PC-3 (cell line): ENCODE measurements at regions not wholly inside any gene's neighbourhood (a gene's known extent, or its start where the extent isn't known, plus 50 kb on each side); places are given as distances from the start of the nearest gene placed in this dataset.
"Not testable (repeated sequence)": the region's sequence is repeated elsewhere in the genome, so short reads cannot be mapped to it uniquely, and the experiment has no call there.

Experiments
- ATAC-seq: fragments of 200-7000 bp; cut with Tn5 transposase; 2 replicates; pipeline ENCODE4 v1.9.1; 2020; ENCODE audit warnings: mild to moderate bottlenecking, moderate library complexity
- BruUV-seq: library from RNA; stranded (reverse); fragments of 400-500 nt; replicated peaks from 2 replicates; lab custom pipeline; 2021; lab: Mats Ljungman, UMichigan
- CTCF ChIA-PET: fragments of 300-600 bp; sonication (Branson Sonifier 250); formaldehyde crosslinking; loops from one replicate; lab custom pipeline; 2022; ENCODE audit warnings: antibody characterized with exemption; lab: Charles Lee
- POLR2A ChIA-PET: fragments of 300-600 bp; sonication (Branson Sonifier 250); formaldehyde crosslinking; loops from one replicate; lab custom pipeline; 2022; ENCODE audit warnings: antibody characterized with exemption; ENCODE audit not compliant: unreplicated experiment; lab: Charles Lee
- DNase-seq: peaks from one replicate; pipeline ENCODE4 v3.0.0-alpha.2; 2015
- H2AFZ ChIP-seq: fragments of 300-600 bp; sonication (generic); 2 replicates; pipeline ENCODE4 v1.6.0; 2016; ENCODE audit warnings: antibody characterized with exemption, low read length
- H3F3A ChIP-seq: fragments of 300-600 bp; sonication (generic); one replicate; pipeline ENCODE4 v1.6.0; 2017; ENCODE audit warnings: antibody characterized with exemption, low read length, control low read depth, mild to moderate bottlenecking; ENCODE audit not compliant: unreplicated experiment
- H3K27ac ChIP-seq: fragments of 300-600 bp; sonication (generic); 2 replicates; pipeline ENCODE4 v1.5.1; 2016; ENCODE audit warnings: mild to moderate bottlenecking, low read length
- H3K27me3 ChIP-seq: fragments of 300-600 bp; sonication (generic); 2 replicates; pipeline ENCODE4 v1.6.1; 2016; ENCODE audit warnings: low read length, mixed read lengths
- H3K36me3 ChIP-seq: fragments of 300-600 bp; sonication (generic); 2 replicates; pipeline ENCODE4 v1.6.1; 2016; ENCODE audit warnings: low read depth, mixed run types, low read length, mixed read lengths
- H3K4me1 ChIP-seq: fragments of 300-600 bp; sonication (generic); 2 replicates; pipeline ENCODE4 v1.5.1; 2016; ENCODE audit warnings: low read length; ENCODE audit not compliant: insufficient read depth
- H3K4me2 ChIP-seq: fragments of 300-600 bp; sonication (generic); 2 replicates; pipeline ENCODE4 v1.6.0; 2016; ENCODE audit warnings: low read length
- H3K4me3 ChIP-seq: fragments of 300-600 bp; sonication (generic); 2 replicates; pipeline ENCODE4 v1.5.1; 2016; ENCODE audit warnings: mild to moderate bottlenecking, low read length, mixed read lengths
- H3K79me2 ChIP-seq: fragments of 300-600 bp; sonication (generic); 2 replicates; pipeline ENCODE4 v1.6.1; 2017; ENCODE audit warnings: low read length, mixed read lengths
- H3K9ac ChIP-seq: fragments of 300-600 bp; sonication (generic); 2 replicates; pipeline ENCODE4 v1.6.0; 2016; ENCODE audit warnings: mild to moderate bottlenecking, low read length
- H3K9me2 ChIP-seq: fragments of 300-600 bp; sonication (generic); replicated peaks from 2 replicates; pipeline ENCODE4 v1.6.1; 2016; ENCODE audit warnings: mixed run types, low read length, mixed read lengths
- H3K9me3 ChIP-seq: fragments of 300-600 bp; sonication (generic); 2 replicates; pipeline ENCODE4 v1.6.1; 2016; ENCODE audit warnings: low read length, mixed read lengths
- H4K20me1 ChIP-seq: fragments of 300-600 bp; sonication (generic); 2 replicates; pipeline ENCODE4 v1.6.1; 2016; ENCODE audit warnings: low read length, mixed read lengths
- CTCF ChIP-seq: fragments of 300-600 bp; sonication (generic); conservative IDR thresholded peaks from 2 replicates; pipeline ENCODE4 v1.5.1; 2017; ENCODE audit warnings: antibody characterized with exemption, low read depth, mild to moderate bottlenecking, low read length
- EZH2 ChIP-seq: fragments of 300-600 bp; sonication (generic); IDR thresholded peaks from one replicate; pipeline ENCODE4 v1.6.1; 2017; ENCODE audit warnings: antibody characterized with exemption, mild to moderate bottlenecking, low read length; ENCODE audit not compliant: unreplicated experiment
- EZH2phosphoT487 ChIP-seq: fragments of 300-600 bp; sonication (generic); IDR thresholded peaks from 2 replicates; pipeline ENCODE4 v1.6.1; 2018; ENCODE audit warnings: mild to moderate bottlenecking, antibody characterized with exemption, low read length, borderline replicate concordance
- intact Hi-C: fragments of 100-400 bp; cut with micrococcal nuclease; formaldehyde crosslinking; loops from 2 replicates; pipeline ENCODE4 v1.9.0; 2023

GRCh38 chr12:25348593-25348895 lies 97.8 kb upstream of the KRAS start:
- no TSS peak for BruUV-seq
- no peaks in the 10 kb centered on the region for H3K9me3 ChIP-seq
- H3K9ac ChIP-seq: no peak overlapping the region
- H3K4me1 ChIP-seq: no peaks in the 10 kb centered on the region
- H4K20me1 ChIP-seq: no peaks in the 10 kb centered on the region
- H3F3A ChIP-seq: no peaks in the 10 kb centered on the region
- H3K27me3 ChIP-seq: no peaks in the 10 kb centered on the region
- ATAC-seq (no peak), DNase-seq (no peak)
- H2AFZ ChIP-seq: no peak overlapping the region
- H3K4me2 ChIP-seq: no peak overlapping the region
- H3K27ac ChIP-seq: no peak overlapping the region
- ChIA-PET POLR2A (interaction anchor here (0.6 kb wide), 1 partner anchor 165 kb away, joined by 6 read pairs; no protein-coding TSS in a partner anchor), CTCF (interaction anchor here (0.6 kb wide), 1 partner anchor 20 kb away, joined by 3 read pairs; no protein-coding TSS in a partner anchor)
- H3K4me3 ChIP-seq: no peak overlapping the region
- H3K36me3 ChIP-seq: no peaks in the 10 kb centered on the region
- no peaks in the 10 kb centered on the region for H3K79me2 ChIP-seq
- TF ChIP-seq EZH2: no peak
- TF ChIP-seq CTCF: no peak
- TF ChIP-seq EZH2phosphoT487: no peak
- H3K9me2 ChIP-seq: no peaks in the 10 kb centered on the region
- intact Hi-C loops: no loop called here

GRCh38 chr12:25347716-25348592 lies 97.2 kb upstream of the KRAS start:
- no peaks in the 10 kb centered on the region for H3K4me1 ChIP-seq
- intact Hi-C loops: no loop called here
- no peaks in the 10 kb centered on the region for H3K9me2 ChIP-seq
- no peak overlapping the region for H2AFZ ChIP-seq
- ChIA-PET POLR2A (interaction anchor here (0.6 kb wide), 1 partner anchor 164 kb away, joined by 6 read pairs; no protein-coding TSS in a partner anchor), CTCF (interaction anchor here (0.6 kb wide), 1 partner anchor 21 kb away, joined by 3 read pairs; no protein-coding TSS in a partner anchor)
- no peaks in the 10 kb centered on the region for H3K79me2 ChIP-seq
- BruUV-seq: no TSS peak
- H3K27ac ChIP-seq: no peak overlapping the region
- no peak overlapping the region for H3K4me2 ChIP-seq
- H3K4me3 ChIP-seq: no peak overlapping the region
- no peaks in the 10 kb centered on the region for H3K36me3 ChIP-seq
- no peaks in the 10 kb centered on the region for H3K9me3 ChIP-seq
- DNase-seq: no peak
- no peaks in the 10 kb centered on the region for H3F3A ChIP-seq
- no peak overlapping the region for H3K9ac ChIP-seq
- no peak for ATAC-seq
- H3K27me3 ChIP-seq: no peaks in the 10 kb centered on the region
- TF ChIP-seq EZH2 (no peak), EZH2phosphoT487 (no peak), CTCF (no peak)
- H4K20me1 ChIP-seq: no peaks in the 10 kb centered on the region

GRCh38 chr12:25341877-25342276 lies 91.1 kb upstream of the KRAS start:
- ATAC-seq, H3K9ac ChIP-seq, H3K27me3 ChIP-seq, intact Hi-C loops, H3K4me3 ChIP-seq, H3K4me2 ChIP-seq, H3K9me3 ChIP-seq, H2AFZ ChIP-seq, H4K20me1 ChIP-seq, H3K4me1 ChIP-seq, H3K79me2 ChIP-seq, H3F3A ChIP-seq, H3K9me2 ChIP-seq, POLR2A ChIA-PET, CTCF ChIA-PET, DNase-seq, H3K36me3 ChIP-seq, H3K27ac ChIP-seq, BruUV-seq: not testable (repeated sequence)
